HG02571 (cell line): ENCODE measurements at regions not wholly inside any gene's neighbourhood (a gene's known extent, or its start where the extent isn't known, plus 50 kb on each side); places are given as distances from the start of the nearest gene placed in this dataset.
"Not testable (repeated sequence)": the region's sequence is repeated elsewhere in the genome, so short reads cannot be mapped to it uniquely, and the experiment has no call there.

Source experiments
- ATAC-seq: cut with Tn5 transposase; IDR thresholded peaks from one replicate; pipeline ENCODE4 v1.9.1; 2021; ENCODE audit warnings: mild to moderate bottlenecking, moderate library complexity; ENCODE audit not compliant: unreplicated experiment

- peak; percentile 28 for ATAC-seq
Observed at GRCh38 chr12:34219046-34219770, 196.9 kb downstream of the ALG10 start.

DNA sequence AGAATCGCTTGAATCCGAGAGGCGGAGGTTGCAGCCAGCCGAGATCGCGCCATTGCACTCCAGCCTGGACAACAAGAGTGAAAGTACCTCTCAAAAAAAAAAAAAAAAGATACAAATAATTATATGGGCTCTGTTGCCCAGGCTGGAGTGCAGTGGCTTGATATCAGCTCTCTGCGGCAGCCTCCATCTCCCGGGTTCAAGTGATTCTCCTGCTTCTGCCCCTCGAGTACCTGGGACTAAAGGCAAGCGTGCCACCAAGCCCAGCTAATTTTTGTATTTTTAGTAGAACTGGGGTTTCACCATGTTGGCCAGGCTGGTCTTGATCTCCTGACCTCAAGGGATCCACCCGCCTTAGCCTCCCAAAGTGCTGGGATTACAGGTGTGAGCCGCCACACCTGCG, 197.8 kb downstream of the ALG10 start:
- ATAC-seq = not testable (repeated sequence)

DNA sequence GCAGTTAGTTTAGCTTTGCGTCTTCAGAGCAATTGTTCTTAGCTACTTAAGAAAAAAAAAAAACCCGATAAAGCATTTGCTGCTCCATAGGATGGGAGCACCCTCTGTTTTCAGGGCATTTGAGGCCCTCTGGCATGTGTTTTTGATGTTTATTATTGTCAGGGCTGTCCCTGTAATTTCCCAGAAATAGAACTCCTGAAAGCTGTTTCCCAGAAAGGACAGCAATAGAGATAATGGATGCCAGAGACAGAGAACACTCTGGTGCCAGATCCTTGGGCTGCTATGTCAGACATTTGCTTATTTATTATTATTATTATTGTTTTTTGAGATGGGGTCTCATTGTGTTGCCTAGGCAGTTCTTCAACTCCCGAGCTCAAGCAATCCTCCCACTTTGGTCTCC, 201.3 kb downstream of the ALG10 start:
- no peak for ATAC-seq

DNA sequence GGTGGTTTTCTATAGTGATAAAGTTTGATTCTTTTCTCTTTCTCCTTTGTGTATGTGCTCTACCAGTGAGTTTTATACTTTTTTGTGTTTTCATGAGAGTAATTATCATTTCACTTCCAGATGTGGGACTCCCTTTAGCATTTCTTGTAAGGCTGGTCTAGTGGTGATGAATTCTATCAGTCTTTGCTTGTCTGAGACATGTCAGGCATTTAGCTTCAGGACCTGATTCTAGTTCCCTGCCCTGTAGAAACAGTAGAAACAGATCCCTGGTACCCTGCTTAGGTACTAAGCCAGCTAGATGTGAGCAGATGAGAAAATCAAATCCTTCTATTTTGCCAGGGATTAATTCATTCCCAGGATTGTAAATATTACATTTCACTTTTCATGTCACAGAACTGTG, 203.7 kb downstream of the ALG10 start:
- not testable (repeated sequence) for ATAC-seq

DNA sequence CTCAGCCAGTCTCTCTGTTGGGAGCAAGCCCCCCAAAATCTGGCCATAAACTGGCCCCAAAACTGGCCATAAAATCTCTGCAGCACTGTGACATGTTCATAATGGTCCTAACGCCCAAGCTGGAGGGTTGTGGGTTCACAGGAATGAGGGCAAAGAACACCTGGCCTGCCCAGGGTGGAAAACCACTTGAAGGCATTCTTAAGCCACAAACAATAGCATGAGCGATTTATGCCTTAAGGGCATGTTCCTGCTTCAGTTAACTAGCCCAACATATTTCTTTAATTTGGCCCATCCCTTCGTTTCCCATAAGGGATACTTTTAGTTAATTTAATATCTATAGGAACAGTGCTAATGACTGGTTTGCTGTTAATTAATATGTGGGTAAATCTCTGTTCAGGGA, 205.8 kb downstream of the ALG10 start:
- ATAC-seq = not testable (repeated sequence)

GRCh38 chr12:34229033-34229432, 206.7 kb downstream of the ALG10 start:
- ATAC-seq = not testable (repeated sequence)

DNA sequence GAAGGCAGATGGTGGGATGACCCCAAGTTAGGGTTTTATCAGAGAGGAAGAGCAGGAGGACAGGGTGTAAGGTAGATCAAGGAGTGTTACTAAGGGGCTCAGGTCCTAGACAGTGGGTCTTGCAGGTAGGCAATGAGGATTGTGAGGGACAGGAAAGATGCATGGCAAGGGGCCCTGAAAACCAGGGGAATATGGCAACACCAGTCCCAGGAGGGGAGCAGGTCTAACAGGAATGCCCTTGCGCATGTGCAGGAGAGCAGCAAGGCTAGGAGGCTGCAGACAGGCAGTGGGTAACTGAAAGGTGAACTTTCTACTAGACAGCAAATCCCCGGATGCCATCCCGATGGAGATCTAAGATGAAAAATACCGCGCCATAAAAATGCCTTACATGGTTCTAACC, 211.3 kb downstream of the ALG10 start:
- ATAC-seq = no peak

GRCh38 chr12:34236073-34236472, 213.8 kb downstream of the ALG10 start:
- no peak for ATAC-seq

DNA sequence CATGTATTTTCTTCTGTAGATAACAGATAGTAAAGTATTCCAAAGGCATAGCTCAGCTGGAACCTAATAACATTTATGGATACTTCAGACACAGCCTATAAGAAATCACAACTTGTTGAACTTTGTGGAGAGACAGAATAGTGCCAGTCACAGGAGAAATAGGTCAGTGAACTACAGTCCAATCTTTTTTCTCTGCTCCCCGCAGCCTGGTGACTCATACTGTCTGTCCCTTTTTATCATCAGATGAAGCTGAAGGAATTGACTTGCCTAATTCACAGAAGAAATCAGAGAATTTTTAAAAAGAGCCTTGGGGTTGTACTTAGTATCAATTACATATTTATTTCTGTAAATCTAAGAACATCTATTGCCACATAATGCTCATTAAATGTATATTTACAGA, 222.3 kb downstream of the ALG10 start:
- no peak for ATAC-seq

DNA sequence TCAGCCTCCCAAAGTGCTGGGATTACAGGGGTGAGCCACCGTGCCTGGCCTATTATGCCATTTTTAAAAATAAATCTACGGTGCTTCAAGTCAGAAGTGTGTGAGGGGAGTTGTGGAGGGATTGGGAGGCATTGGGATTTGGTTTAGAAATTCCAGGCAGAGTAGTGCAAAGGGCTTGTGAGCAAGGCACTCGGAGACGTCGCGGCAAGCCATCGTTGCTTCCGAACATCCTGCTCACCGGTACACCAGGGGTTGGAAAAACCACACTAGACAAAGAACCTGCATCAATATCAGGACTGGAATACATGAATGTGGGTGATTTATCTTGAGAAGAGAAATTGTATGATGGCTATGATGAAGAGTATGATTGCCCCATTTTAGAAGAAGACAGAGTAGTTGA, 227.0 kb downstream of the ALG10 start:
- ATAC-seq = no peak

- ATAC-seq = not testable (repeated sequence)
Observed at GRCh38 chr12:34251879-34252278, 229.6 kb downstream of the ALG10 start.

GRCh38 chr12:34253674-34254073, 231.4 kb downstream of the ALG10 start:
- no peak for ATAC-seq

DNA sequence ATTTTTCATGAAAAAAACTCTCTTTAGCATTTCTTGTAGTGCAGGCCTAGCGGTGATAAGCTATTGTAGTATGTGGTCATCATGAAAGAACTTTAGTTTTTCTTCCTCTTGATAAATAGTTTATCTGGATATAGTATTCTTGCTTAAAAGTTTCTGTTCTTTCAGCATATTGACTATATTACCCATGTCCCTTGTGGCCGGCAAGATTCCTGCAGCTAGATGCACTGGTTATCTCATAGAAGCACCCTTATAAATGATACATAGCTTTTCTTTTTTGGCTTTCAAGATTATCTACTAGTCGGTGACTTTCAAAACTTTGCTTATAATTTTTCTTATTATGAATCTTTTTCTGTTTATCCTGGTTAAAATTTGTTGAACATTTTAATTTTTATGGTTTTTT, 234.8 kb downstream of the ALG10 start:
- ATAC-seq = no peak

GRCh38 chr12:34262140-34262539, 239.8 kb downstream of the ALG10 start:
- ATAC-seq = not testable (repeated sequence)

DNA sequence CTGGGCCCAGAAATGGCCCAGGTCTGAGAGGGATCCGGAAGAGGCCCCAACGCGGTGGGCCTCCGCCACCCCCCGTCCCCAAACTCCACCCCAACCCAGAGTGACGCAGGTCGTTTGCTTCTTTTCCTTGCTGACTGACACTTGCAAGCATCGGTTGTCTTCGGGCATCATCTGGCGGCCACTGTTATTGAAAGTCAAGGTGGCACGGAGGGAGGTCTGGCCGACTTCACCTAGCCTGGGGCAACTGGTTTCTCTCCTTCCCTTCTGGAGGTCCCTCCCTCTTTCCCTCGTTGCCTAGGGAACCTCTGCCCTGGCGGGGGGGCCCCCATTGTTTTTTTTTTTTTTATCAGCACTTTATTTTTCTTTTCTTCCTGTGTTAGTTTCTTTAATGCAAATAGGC, 241.8 kb downstream of the ALG10 start:
- no peak for ATAC-seq

- ATAC-seq = not testable (repeated sequence)
Observed at GRCh38 chr12:34273703-34274102, 251.4 kb downstream of the ALG10 start.

DNA sequence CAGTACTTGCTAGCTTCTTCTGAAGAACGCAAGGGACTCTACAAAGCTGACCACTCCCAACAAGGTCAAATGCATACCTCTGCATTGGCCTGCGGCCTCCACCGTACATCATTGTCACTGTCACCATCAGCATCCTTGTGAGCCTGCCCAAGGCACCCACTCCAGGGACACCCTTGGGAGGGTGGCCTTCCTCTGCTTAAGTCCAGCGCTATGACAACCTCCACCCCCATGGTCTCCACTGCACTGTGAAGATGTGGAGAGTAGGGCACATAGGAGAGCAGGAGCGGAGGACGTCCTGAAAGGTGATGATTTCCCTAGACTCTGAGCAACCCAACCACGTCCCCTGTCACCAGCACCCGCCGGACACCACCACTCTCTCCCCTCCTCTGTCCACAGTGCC, 252.8 kb downstream of the ALG10 start:
- ATAC-seq = no peak

DNA sequence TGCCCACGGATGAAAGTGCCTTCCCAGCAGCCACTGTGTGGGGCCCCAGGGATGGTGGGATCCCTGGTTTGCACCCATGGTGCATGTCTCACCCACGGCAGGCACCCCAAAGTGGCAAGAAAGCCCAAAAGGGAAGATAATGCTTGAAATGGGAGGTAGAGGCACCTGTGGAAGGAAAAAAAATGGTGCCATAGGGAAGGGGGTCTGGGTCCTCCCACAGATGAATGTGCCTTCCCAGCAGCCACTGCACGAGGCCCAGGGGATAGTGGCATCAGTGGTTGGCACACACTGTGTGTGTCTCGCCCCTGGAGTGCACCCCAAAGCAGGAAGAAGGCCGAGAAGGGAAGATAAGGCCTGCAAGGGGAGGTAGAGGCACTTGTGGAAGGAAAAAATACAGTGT, 264.2 kb downstream of the ALG10 start:
- ATAC-seq = no peak

DNA sequence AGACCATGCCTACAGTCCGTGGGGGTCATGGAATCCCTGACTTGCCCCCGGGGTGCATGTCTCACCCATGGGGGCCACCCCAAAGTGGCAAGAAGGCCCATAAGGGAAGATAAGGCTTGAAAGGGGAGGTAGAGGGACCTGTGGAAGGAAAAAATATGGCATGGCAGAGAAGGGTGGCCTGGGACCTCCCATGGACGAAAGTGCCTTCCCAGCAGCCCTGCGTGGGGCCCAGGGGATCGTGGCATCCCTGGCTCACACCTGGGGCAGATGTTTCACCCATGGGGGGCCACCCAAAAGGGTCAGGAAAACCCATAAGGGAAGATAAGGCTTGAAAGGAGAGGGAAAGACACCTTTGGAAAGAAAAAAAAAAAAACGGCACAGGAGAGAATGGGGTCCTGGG, 264.6 kb downstream of the ALG10 start:
- ATAC-seq = no peak

GRCh38 chr12:34287437-34287836, 265.1 kb downstream of the ALG10 start:
- ATAC-seq = no peak

- no peak for ATAC-seq
Observed at GRCh38 chr12:34287986-34288962, 266.0 kb downstream of the ALG10 start.

- no peak for ATAC-seq
Observed at GRCh38 chr12:34288963-34289345, 266.7 kb downstream of the ALG10 start.
